ENCODE measurements at regions not wholly inside any gene's neighbourhood (a gene's known extent, or its start where the extent isn't known, plus 50 kb on each side); places are given as distances from the start of the nearest gene placed in this dataset.
"Not testable (repeated sequence)": the region's sequence is repeated elsewhere in the genome, so short reads cannot be mapped to it uniquely, and the experiment has no call there.

- peaks cover 5% of the 10 kb centered on the region for H3K27me3 Mint-ChIP-seq
- no peak for DNase-seq
- peaks cover 1% of the 10 kb centered on the region for H3K36me3 Mint-ChIP-seq
- peaks cover 7% of the 10 kb centered on the region for H3K4me1 Mint-ChIP-seq
- H3K27ac Mint-ChIP-seq, result no peak overlapping the region
- CTCF ChIA-PET, result no interaction called here
- H3K4me3 Mint-ChIP-seq, result no peak overlapping the region
- H3K9me3 Mint-ChIP-seq, result peaks cover 8% of the 10 kb centered on the region
Observed at GRCh38 chr6:21870076-21870730, 276.7 kb downstream of the SOX4 start.

GRCh38 chr6:21871831-21872230, 278.3 kb downstream of the SOX4 start:
- Mint-ChIP-seq H3K27me3 (peaks cover 5% of the 10 kb centered on the region), H3K4me1 (peaks cover 20% of the 10 kb centered on the region), H3K9me3 (peaks cover 22% of the 10 kb centered on the region), H3K27ac (no peak overlapping the region), H3K4me3 (no peak overlapping the region), H3K36me3 (peaks cover 16% of the 10 kb centered on the region)
- DNase-seq, result no peak
- CTCF ChIA-PET, result no interaction called here

- Mint-ChIP-seq H3K4me3 (no peak overlapping the region), H3K27ac (no peak overlapping the region), H3K27me3 (peaks cover 5% of the 10 kb centered on the region), H3K36me3 (peaks cover 25% of the 10 kb centered on the region), H3K9me3 (peaks cover 28% of the 10 kb centered on the region), H3K4me1 (peaks cover 29% of the 10 kb centered on the region)
- CTCF ChIA-PET, result no interaction called here
- no peak for DNase-seq
Observed at GRCh38 chr6:21872749-21873148, 279.2 kb downstream of the SOX4 start.

DNA sequence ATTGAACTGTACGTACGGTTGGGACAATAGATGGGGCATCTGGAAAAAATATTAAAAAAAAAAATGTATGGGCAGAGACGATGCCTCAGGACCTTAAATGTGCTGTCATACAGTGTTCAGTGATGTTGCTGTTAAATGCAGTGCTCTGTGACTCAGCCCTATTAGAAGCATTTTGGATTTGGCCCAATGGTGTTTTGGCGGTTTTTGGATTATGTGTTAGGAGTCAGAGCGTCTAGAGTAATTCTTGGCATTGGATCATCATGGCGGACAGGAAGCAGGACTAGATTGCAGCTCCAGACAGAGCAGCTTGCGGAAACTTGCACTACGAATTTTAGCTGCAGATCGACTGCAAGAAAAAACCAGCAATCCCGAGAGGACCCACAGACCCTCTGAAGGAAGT, 280.0 kb downstream of the SOX4 start:
- Mint-ChIP-seq H3K27ac (no peak overlapping the region), H3K4me1 (peaks cover 32% of the 10 kb centered on the region), H3K27me3 (peaks cover 5% of the 10 kb centered on the region), H3K4me3 (no peak overlapping the region), H3K9me3 (peaks cover 31% of the 10 kb centered on the region), H3K36me3 (peaks cover 25% of the 10 kb centered on the region)
- no peak for DNase-seq
- CTCF ChIA-PET, result interaction anchor here (1.7 kb wide), 1 partner anchor 64 kb away, joined by 3 read pairs; no protein-coding TSS in a partner anchor

DNA sequence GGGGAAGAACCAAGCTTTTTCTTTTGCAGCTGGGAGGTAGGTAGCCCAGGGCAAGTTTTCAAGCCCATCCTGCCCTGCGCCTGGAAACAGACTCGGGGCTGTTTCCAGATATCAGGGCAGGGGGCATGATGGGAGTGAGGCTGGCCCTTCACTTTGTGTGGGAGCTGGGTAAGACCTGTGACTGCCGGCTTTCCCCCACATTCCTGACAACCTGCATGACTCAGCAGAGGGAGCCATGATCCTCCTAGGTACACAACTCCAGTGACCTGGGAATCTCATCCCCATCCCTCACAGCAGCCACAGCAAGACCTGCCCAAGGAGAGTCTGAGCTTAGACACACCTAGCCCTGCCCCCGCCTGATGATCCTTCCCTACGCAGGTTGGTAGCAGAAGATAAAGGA, 280.8 kb downstream of the SOX4 start:
- peaks cover 25% of the 10 kb centered on the region for H3K36me3 Mint-ChIP-seq
- CTCF ChIA-PET, result interaction anchor here (1.7 kb wide), 1 partner anchor 63 kb away, joined by 3 read pairs; no protein-coding TSS in a partner anchor
- peaks cover 5% of the 10 kb centered on the region for H3K27me3 Mint-ChIP-seq

GRCh38 chr6:21877037-21877436, 283.5 kb downstream of the SOX4 start:
- Mint-ChIP-seq H3K27ac (peak overlapping the region; percentile 89), H3K36me3 (peaks cover 25% of the 10 kb centered on the region), H3K4me1 (peaks cover 32% of the 10 kb centered on the region), H3K9me3 (peaks cover 49% of the 10 kb centered on the region), H3K4me3 (peak overlapping the region; percentile 10)
- CTCF ChIA-PET, result interaction anchor here (1.4 kb wide), 1 partner anchor 59 kb away, joined by 5 read pairs; no protein-coding TSS in a partner anchor
- not testable (repeated sequence) for H3K27me3 Mint-ChIP-seq
- DNase-seq, result peak; percentile 30

More for the DNA sequence above, 280.8 kb downstream of the SOX4 start:
- DNase-seq, result no peak
- Mint-ChIP-seq H3K27ac (no peak overlapping the region), H3K4me3 (no peak overlapping the region), H3K4me1 (peaks cover 32% of the 10 kb centered on the region), H3K9me3 (peaks cover 34% of the 10 kb centered on the region)

DNA sequence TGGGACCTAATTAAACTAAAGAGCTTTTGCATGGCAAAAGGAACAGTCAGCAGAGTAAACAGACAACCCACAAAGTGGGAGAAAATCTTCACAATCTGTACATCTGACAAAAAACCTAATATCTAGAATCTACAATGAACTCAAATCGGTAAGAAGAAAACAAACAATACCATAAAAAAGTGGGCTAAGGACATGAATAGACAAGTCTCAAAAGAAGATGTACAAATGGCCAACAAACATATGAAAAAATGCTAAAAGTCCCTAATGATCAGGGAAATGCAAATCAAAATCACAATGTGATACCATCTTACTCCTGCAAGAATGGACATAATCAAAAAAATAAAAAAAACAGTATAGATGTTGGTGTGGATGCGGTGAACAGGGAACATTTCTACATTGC, 286.7 kb downstream of the SOX4 start:
- H3K4me3 Mint-ChIP-seq, H3K27ac Mint-ChIP-seq, H3K27me3 Mint-ChIP-seq, DNase-seq, CTCF ChIA-PET: not testable (repeated sequence)
- Mint-ChIP-seq H3K4me1 (peaks cover 37% of the 10 kb centered on the region), H3K36me3 (peaks cover 31% of the 10 kb centered on the region), H3K9me3 (peaks cover 50% of the 10 kb centered on the region)

- Mint-ChIP-seq H3K36me3 (peaks cover 15% of the 10 kb centered on the region), H3K4me1 (peaks cover 22% of the 10 kb centered on the region), H3K27me3 (no peaks in the 10 kb centered on the region), H3K27ac (no peak overlapping the region), H3K4me3 (no peak overlapping the region), H3K9me3 (peaks cover 35% of the 10 kb centered on the region)
- CTCF ChIA-PET, result no interaction called here
- no peak for DNase-seq
Observed at GRCh38 chr6:21881969-21882465, 288.5 kb downstream of the SOX4 start.

GRCh38 chr6:21883595-21884328, 290.2 kb downstream of the SOX4 start:
- peaks cover 8% of the 10 kb centered on the region for H3K36me3 Mint-ChIP-seq
- CTCF ChIA-PET, result no interaction called here

DNA sequence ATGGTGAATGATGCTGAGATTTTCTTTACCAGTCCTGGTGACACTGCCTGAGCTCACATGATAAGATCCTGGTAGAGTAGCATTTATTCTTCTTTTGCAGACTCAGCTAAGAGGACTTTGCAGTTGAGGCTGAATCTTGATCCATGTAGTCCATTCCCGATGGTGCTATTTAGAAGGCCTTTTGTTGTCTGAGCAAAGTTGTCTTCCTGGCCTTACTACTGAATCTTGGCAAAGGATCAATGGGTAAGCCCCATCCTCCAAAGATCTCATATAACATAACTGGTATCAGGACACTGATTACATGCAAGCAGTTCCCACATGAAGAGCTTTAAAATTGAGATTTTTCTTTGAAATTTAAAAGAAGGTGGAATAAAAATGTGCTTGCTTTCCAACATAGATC, 291.6 kb downstream of the SOX4 start:
- Mint-ChIP-seq H3K27ac (no peak overlapping the region), H3K9me3 (peaks cover 21% of the 10 kb centered on the region), H3K4me1 (peaks cover 9% of the 10 kb centered on the region), H3K36me3 (peaks cover 8% of the 10 kb centered on the region), H3K4me3 (no peak overlapping the region), H3K27me3 (no peaks in the 10 kb centered on the region)
- CTCF ChIA-PET, result no interaction called here
- no peak for DNase-seq

More at GRCh38 chr6:21883595-21884328, 290.2 kb downstream of the SOX4 start:
- Mint-ChIP-seq H3K4me1 (peaks cover 12% of the 10 kb centered on the region), H3K4me3 (no peak overlapping the region), H3K27ac (peak overlapping the region; percentile 70), H3K27me3 (no peaks in the 10 kb centered on the region), H3K9me3 (peaks cover 28% of the 10 kb centered on the region)
- no peak for DNase-seq

GRCh38 chr6:21885532-21886114, 292.1 kb downstream of the SOX4 start:
- Mint-ChIP-seq H3K27ac (no peak overlapping the region), H3K4me3 (no peak overlapping the region), H3K9me3 (peaks cover 18% of the 10 kb centered on the region), H3K4me1 (peaks cover 9% of the 10 kb centered on the region), H3K36me3 (peaks cover 8% of the 10 kb centered on the region), H3K27me3 (no peaks in the 10 kb centered on the region)
- no peak for DNase-seq
- CTCF ChIA-PET, result interaction anchor here (0.6 kb wide), 1 partner anchor 11 kb away, joined by 3 read pairs; no protein-coding TSS in a partner anchor

GRCh38 chr6:21886542-21887151, 293.1 kb downstream of the SOX4 start:
- CTCF ChIA-PET, result no interaction called here
- H3K4me3 Mint-ChIP-seq, result no peak overlapping the region
- peaks cover 13% of the 10 kb centered on the region for H3K9me3 Mint-ChIP-seq
- DNase-seq, result no peak
- no peak overlapping the region for H3K27ac Mint-ChIP-seq
- H3K36me3 Mint-ChIP-seq, result peaks cover 8% of the 10 kb centered on the region
- no peaks in the 10 kb centered on the region for H3K27me3 Mint-ChIP-seq
- peaks cover 9% of the 10 kb centered on the region for H3K4me1 Mint-ChIP-seq

- no peaks in the 10 kb centered on the region for H3K27me3 Mint-ChIP-seq
- peaks cover 12% of the 10 kb centered on the region for H3K9me3 Mint-ChIP-seq
- CTCF ChIA-PET, result no interaction called here
- no peak overlapping the region for H3K4me3 Mint-ChIP-seq
- no peak overlapping the region for H3K27ac Mint-ChIP-seq
- H3K4me1 Mint-ChIP-seq, result peaks cover 9% of the 10 kb centered on the region
- DNase-seq, result no peak
- peaks cover 8% of the 10 kb centered on the region for H3K36me3 Mint-ChIP-seq
Observed at GRCh38 chr6:21887231-21888185, 294.0 kb downstream of the SOX4 start.

Measured in activated naive CD4-positive, alpha-beta T cell treated with anti-CD3 and anti-CD28 coated beads, Interleukin-2, amount 10 ng/mL, durations not matched to agents 7 days and 5 days (primary cell).